ENCODE measurements at regions not wholly inside any gene's neighbourhood (a gene's known extent, or its start where the extent isn't known, plus 50 kb on each side); places are given as distances from the start of the nearest gene placed in this dataset.
"Not testable (repeated sequence)": the region's sequence is repeated elsewhere in the genome, so short reads cannot be mapped to it uniquely, and the experiment has no call there.

- TF ChIP-seq ZNF462 (CRISPR knock-in tag; IDR thresholded peaks at IDR 0.05) (no peak), EZH2phosphoT487 (IDR thresholded peaks at IDR 0.05; ENCODE audit: unreplicated experiment) (no peak), CREB1 (CRISPR knock-in tag; IDR thresholded peaks at IDR 0.05; ENCODE audit: low read depth) (no peak), NANOG (IDR thresholded peaks at IDR 0.05; ENCODE audit: borderline replicate concordance) (no peak), STAT1 (IDR thresholded peaks at IDR 0.05; ENCODE audit: unreplicated experiment) (no peak), JUNB (IDR thresholded peaks at IDR 0.05; ENCODE audit: unreplicated experiment) (no peak), CTCF (conservative IDR thresholded peaks at IDR 0.05; ENCODE audit: low read depth in 2 of 2) (no peak), ZNF114 (CRISPR knock-in tag; IDR thresholded peaks at IDR 0.05) (no peak), ETS1 (IDR thresholded peaks at IDR 0.05) (no peak), EZH2 (IDR thresholded peaks at IDR 0.05; ENCODE audit: low read depth, unreplicated experiment) (no peak), ZNF331 (CRISPR knock-in tag; IDR thresholded peaks at IDR 0.05; ENCODE audit: low read depth) (no peak)
These were observed 106.7 kb upstream of the PRKX start (continued) for GRCh38 chrX:3820167-3820566.

- H3K9me2 ChIP-seq (ENCODE audit: insufficient read depth); H3K27me3 Mint-ChIP-seq (ENCODE audit: insufficient read depth, low read depth, poor library complexity); H3K4me1 ChIP-seq (ENCODE audit: insufficient read depth); H3K9me3 Mint-ChIP-seq; H4K20me1 ChIP-seq (replicated peaks; ENCODE audit: insufficient read depth); H3K4me3 ChIP-seq; H2AFZ ChIP-seq; ATAC-seq; DNase-seq (ENCODE audit: low spot score); H3K36me3 ChIP-seq (ENCODE audit: insufficient read depth); H3K27me3 ChIP-seq (ENCODE audit: insufficient read depth); H3K27ac Mint-ChIP-seq; H3K4me1 Mint-ChIP-seq; H3F3A ChIP-seq (replicated peaks; ENCODE audit: low read depth); H3K4me2 ChIP-seq; H3K27ac ChIP-seq (ENCODE audit: low read depth); H3K79me2 ChIP-seq (replicated peaks; ENCODE audit: insufficient read depth); H3K4me3 Mint-ChIP-seq: not testable (repeated sequence)
- peaks cover 38% of the 10 kb centered on the region for H3K36me3 Mint-ChIP-seq (ENCODE audit: low read depth)
These were observed 104.0 kb upstream of the PRKX start for GRCh38 chrX:3817480-3817879.
